HG03442 (cell line): ENCODE measurements at regions not wholly inside any gene's neighbourhood (a gene's known extent, or its start where the extent isn't known, plus 50 kb on each side); places are given as distances from the start of the nearest gene placed in this dataset.
"Not testable (repeated sequence)": the region's sequence is repeated elsewhere in the genome, so short reads cannot be mapped to it uniquely, and the experiment has no call there.

ENCODE experiments used
- ATAC-seq: cut with Tn5 transposase; IDR thresholded peaks from one replicate; pipeline ENCODE4 v1.9.1; 2021; ENCODE audit warnings: mild to moderate bottlenecking, moderate library complexity; ENCODE audit not compliant: unreplicated experiment

- ATAC-seq, result no peak
Observed at GRCh38 chr3:112765531-112765930, 81.1 kb downstream of the CD200R1L start.

- ATAC-seq, result no peak
Observed at GRCh38 chr3:112763258-112763657, 83.4 kb downstream of the CD200R1L start.

GRCh38 chr3:112761062-112761638 lies 85.5 kb downstream of the CD200R1L start:
- no peak for ATAC-seq

- no peak for ATAC-seq
Observed at GRCh38 chr3:112759681-112760080, 87.0 kb downstream of the CD200R1L start.

- ATAC-seq, result no peak
Observed at GRCh38 chr3:112759210-112759609, 87.5 kb downstream of the CD200R1L start.

- ATAC-seq, result no peak
Observed at GRCh38 chr3:112757197-112757596, 89.5 kb downstream of the CD200R1L start.

GRCh38 chr3:112755845-112756613 lies 90.6 kb downstream of the CD200R1L start:
- no peak for ATAC-seq

GRCh38 chr3:112755046-112755445 lies 91.6 kb downstream of the CD200R1L start:
- not testable (repeated sequence) for ATAC-seq

GRCh38 chr3:112751564-112752512 lies 94.8 kb downstream of the CD200R1L start:
- no peak for ATAC-seq

GRCh38 chr3:112751061-112751460 lies 95.6 kb downstream of the CD200R1L start:
- no peak for ATAC-seq

GRCh38 chr3:112747624-112748023 lies 99.0 kb downstream of the CD200R1L start:
- ATAC-seq, result no peak

- no peak for ATAC-seq
Observed at GRCh38 chr3:112746675-112747280, 99.9 kb downstream of the CD200R1L start.

GRCh38 chr3:112745567-112746248 lies 101.0 kb downstream of the CD200R1L start:
- no peak for ATAC-seq

GRCh38 chr3:112744825-112745566 lies 101.7 kb downstream of the CD200R1L start:
- no peak for ATAC-seq

GRCh38 chr3:112744106-112744505 lies 102.6 kb downstream of the CD200R1L start:
- no peak for ATAC-seq

GRCh38 chr3:112742934-112743333 lies 102.0 kb upstream of the CCDC80 start:
- no peak for ATAC-seq

- ATAC-seq, result no peak
Observed at GRCh38 chr3:112741983-112742382, 101.0 kb upstream of the CCDC80 start.

GRCh38 chr3:112740835-112741234 lies 99.9 kb upstream of the CCDC80 start:
- ATAC-seq, result no peak

GRCh38 chr3:112739252-112739965 lies 98.5 kb upstream of the CCDC80 start:
- ATAC-seq, result no peak
